ENCODE measurements at regions not wholly inside any gene's neighbourhood (a gene's known extent, or its start where the extent isn't known, plus 50 kb on each side); places are given as distances from the start of the nearest gene placed in this dataset.

GRCh38 chr2:18896125-18896764, 306.9 kb upstream of the NT5C1B start:
- no peak for ATAC-seq
- intact Hi-C loops (cut with DNase I): no loop called here
- DNase-seq (ENCODE audit: missing footprints): no peak

DNA sequence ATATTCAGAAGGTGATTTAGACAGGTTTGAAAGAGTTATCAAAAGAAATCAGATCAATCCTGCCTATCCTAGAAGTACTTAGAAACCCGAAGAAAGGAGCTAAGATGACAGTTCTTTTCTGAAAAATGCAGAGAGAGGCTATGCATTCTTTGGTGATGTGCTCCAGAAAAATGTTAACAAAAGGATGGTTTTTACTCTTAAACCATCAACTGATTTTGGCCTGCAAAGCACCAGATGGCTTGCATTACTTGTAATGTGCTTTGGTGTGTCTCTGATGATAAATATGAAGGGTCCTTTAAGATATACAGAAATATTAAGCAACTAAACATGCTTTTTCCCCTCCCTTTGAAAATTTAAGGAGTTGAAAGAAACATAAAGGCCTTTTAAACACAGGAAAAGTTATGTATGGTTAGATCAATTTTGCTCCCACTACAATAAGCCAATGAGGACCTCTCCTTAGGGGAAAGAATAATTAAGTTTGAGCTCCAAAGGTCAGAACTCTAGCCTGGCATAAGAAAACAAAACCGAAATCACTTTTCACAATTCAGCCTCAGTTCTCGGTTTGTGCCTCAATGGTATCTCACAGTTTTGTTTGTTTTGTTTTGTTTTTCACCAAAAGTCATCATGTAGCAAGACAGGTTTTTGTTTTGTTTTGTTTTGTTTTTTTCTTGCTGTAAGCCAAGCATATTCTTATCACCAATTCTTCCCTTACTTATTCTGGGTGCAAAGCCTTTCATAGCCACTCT, 302.4 kb upstream of the NT5C1B start:
- ATAC-seq (no peak), DNase-seq (ENCODE audit: missing footprints) (no peak)
- intact Hi-C loops (cut with DNase I): no loop called here

DNA sequence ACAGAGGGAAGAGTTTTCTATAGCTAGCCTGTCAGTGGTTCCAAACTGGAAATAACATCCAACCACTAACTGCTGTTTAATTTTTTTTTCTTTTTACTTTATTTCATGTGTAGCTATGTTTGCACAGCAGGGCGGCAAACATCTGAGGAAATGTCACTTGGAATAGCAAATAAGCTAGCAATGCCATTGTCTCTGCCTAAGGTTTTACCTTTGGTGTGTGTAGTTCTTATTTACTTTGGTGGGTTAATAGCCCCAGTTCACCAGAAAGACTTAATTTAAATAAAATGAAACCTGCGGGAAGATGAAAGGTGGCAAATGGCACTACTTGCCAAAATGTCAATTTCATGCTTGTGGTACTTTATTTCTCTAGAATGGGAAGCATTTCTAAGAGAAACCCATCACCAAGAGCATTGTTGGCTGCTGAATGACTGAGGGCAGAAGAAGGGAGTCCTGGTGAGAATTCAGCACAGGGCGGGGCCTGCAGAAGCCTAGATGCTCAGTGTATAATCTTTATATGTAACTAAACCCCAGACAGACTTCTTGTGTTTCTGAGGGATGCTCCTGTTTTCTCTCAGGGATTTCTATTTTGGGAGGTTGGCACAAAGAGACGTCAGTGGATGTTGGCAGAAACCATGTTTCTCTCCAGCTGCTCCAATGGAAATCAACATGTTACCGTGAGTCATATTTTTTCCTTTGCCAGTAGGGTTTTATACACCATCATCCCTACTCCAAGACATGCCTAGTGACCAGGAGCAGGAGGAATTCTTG, 300.4 kb upstream of the NT5C1B start:
- intact Hi-C loops (cut with DNase I): no loop called here
- ATAC-seq: peak; percentile 39

GRCh38 chr2:18885457-18885856, 296.1 kb upstream of the NT5C1B start:
- intact Hi-C loops (cut with DNase I): no loop called here
- ATAC-seq (peak; percentile 65), DNase-seq (ENCODE audit: missing footprints) (no peak)

More for the DNA sequence above, 300.4 kb upstream of the NT5C1B start:
- DNase-seq (ENCODE audit: missing footprints): no peak

- DNase-seq (ENCODE audit: missing footprints) (no peak), ATAC-seq (no peak)
- intact Hi-C loops (cut with DNase I): loop anchor here (5.0 kb wide), 1 partner anchor 478 kb away; no protein-coding TSS in a partner anchor
These were observed 294.5 kb upstream of the NT5C1B start for GRCh38 chr2:18883616-18884456.

DNA sequence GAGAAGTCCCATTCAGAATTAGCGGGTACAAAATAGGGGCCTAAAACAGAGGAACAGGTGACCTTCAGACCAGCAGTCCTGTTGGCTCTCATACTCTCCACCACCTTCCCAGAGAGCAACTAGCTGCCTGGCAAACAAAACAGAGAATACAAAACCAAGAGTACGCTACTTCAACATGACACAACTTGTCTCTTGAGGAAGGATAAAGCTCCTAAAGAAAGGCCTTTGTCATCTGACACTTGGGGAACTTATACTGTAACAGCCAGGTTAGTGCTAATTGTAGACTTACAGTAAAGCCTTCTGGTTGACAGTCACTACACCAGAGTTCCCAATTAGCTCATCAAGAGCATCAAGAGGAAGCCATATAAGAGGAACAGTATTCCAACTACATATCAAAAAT, 282.1 kb upstream of the NT5C1B start:
- DNase-seq (ENCODE audit: missing footprints) (no peak), ATAC-seq (no peak)
- intact Hi-C loops (cut with DNase I): no loop called here

DNA sequence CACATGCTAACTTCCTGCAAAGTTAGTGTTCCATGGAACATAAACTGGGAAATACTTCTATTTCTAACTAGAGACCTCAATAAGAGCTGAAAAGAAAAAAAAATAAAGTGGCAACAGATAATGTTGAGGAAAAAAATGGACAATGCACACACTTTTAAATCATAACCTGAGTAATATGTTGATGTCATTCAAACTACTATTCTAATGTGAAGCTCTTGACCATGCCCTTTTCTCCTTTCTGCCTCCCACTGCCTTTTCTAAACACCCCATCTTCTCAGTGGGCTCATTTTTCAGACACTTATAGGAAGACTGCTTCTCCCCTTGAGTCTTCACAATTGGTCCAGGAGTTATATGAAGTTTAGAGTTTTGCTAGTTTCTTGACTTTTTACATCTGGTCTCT, 280.9 kb upstream of the NT5C1B start:
- intact Hi-C loops (cut with DNase I): no loop called here
- ATAC-seq (no peak), DNase-seq (ENCODE audit: missing footprints) (no peak)

GRCh38 chr2:18861951-18862350, 272.6 kb upstream of the NT5C1B start:
- intact Hi-C loops (cut with DNase I): no loop called here
- DNase-seq (ENCODE audit: missing footprints) (no peak), ATAC-seq (no peak)

DNA sequence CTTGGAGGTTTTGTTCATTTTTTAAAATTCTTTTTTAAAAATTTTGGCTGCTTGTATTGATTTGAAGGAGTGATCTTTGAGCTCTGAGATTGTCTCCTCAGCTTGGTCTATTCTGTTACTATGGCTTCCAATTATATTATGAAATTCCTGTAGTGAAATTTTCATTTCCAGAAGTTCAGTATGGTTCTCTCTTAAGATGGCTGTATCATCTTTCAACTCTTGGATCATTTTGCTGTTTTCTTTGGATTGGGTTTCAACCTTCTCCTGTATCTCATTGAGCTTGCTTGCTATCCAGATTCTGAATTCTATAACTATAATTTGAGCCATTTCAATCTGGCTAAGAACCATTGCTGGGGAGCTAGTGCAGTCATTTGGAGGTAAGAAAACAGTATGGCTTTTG, 270.8 kb upstream of the NT5C1B start:
- no peak for DNase-seq (ENCODE audit: missing footprints)
- intact Hi-C loops (cut with DNase I): no loop called here

DNA sequence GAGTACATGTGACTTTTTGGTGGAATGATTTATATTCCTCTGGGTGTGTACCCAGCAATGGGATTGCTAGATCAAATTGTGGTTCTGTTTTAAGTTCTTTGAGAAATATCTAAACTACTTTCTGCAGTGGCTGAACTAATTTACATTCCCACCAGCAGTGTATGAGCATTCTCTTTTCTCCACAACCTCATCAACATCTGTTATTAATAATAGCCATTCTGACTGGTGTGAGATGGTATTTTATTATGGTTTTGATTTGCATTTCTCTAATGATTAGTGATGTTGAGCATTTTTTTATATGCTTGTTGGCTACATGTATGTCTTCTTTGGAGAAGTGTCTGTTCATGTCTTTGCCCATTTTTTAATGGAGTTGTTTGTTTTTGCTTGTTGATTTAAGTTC, 267.4 kb upstream of the NT5C1B start:
- ATAC-seq (no peak), DNase-seq (ENCODE audit: missing footprints) (no peak)
- intact Hi-C loops (cut with DNase I): no loop called here

More for the DNA sequence above, 270.8 kb upstream of the NT5C1B start:
- ATAC-seq: no peak

GRCh38 chr2:18855027-18855426, 265.7 kb upstream of the NT5C1B start:
- ATAC-seq (no peak), DNase-seq (ENCODE audit: missing footprints) (no peak)
- intact Hi-C loops (cut with DNase I): no loop called here

DNA sequence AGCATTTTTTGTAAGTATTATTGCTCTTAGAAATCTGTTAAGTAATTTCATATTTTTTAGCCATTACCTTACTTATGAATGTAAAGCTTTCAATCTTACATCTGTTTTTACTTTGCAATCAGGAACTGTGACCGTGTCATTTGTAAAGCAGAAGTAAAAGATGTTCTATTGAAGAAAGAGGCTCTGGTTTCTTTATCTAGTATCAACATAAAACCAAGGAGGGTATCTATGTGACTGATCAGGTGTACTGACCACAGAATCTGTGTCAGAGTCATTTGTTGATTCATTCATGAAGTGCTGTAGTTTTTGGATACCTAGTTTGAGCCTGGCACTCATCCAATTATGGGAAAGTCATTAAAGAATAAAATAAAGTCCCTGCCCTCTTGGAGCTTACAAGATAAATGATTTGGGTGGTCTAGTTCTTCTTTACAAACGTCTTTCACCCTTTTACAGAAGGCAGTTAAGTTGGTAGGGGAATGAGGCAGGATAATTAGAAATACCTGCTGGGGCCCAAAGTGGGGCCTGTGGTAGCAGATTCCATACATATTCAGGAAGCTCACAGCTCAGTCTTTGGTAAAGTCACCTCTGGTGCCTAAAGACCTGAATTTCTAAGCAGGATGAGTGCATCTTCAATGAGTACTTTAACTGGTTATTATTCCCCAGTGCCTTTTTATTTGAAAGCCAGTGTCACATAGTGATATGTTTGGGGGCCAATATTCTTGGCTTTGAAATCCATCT, 260.6 kb upstream of the NT5C1B start:
- DNase-seq (ENCODE audit: missing footprints) (no peak), ATAC-seq (no peak)
- intact Hi-C loops (cut with DNase I): no loop called here

- DNase-seq (ENCODE audit: missing footprints) (no peak), ATAC-seq (no peak)
- intact Hi-C loops (cut with DNase I): no loop called here
These were observed 259.3 kb upstream of the NT5C1B start for GRCh38 chr2:18848646-18849045.

DNA sequence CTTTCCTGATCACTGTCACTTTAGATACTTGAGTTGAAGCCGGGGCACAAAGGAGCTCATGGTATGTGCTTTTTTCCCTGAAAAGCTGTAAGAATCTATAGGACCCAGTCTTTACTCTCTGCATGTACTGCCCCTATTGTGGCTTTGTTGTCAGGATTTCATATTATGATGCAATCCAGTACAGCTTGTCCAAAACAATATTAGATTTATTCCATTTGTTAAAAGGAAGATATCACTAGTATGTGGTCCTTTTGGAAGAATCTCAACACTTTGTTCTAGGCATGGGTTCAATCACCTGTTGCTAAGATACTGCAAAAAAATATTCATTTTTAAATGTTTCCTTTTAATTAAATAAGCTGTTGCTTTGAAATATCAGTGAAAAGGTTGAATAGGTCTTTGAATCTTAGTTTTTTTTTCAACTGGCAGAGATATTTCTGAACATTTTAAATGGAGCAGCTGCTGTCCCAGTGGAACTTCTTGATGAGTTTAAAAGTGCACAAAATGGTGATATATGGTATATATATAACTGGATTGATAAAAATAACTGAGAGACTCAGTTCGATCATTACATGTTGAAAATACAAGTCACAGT, 256.6 kb upstream of the NT5C1B start:
- ATAC-seq: peak; percentile 67
- DNase-seq (ENCODE audit: missing footprints): no peak
- intact Hi-C loops (cut with DNase I): no loop called here

GRCh38 chr2:18842836-18843235, 253.5 kb upstream of the NT5C1B start:
- ATAC-seq (no peak), DNase-seq (ENCODE audit: missing footprints) (no peak)
- intact Hi-C loops (cut with DNase I): no loop called here

- no peak for ATAC-seq
- DNase-seq (ENCODE audit: missing footprints): no peak
- intact Hi-C loops (cut with DNase I): no loop called here
These were observed 252.1 kb upstream of the NT5C1B start for GRCh38 chr2:18841248-18842150.

GRCh38 chr2:18837240-18837639, 247.9 kb upstream of the NT5C1B start:
- no peak for DNase-seq (ENCODE audit: missing footprints)
- ATAC-seq: no peak
- intact Hi-C loops (cut with DNase I): no loop called here

Data from Right ventricle myocardium inferior (tissue), 1 donor.